ENCODE measurements at regions not wholly inside any gene's neighbourhood (a gene's known extent, or its start where the extent isn't known, plus 50 kb on each side); places are given as distances from the start of the nearest gene placed in this dataset.

GRCh38 chr17:79468183-79468944, 142.5 kb downstream of the RBFOX3 start:
- POLR2A ChIA-PET, result no interaction called here
- DNase-seq (ENCODE audit: extremely low spot score), result no peak
- CTCF ChIA-PET, result no interaction called here
- TF ChIP-seq SUZ12 (IDR thresholded peaks at IDR 0.05) (no peak), PKNOX1 (IDR thresholded peaks at IDR 0.05) (peak; percentile 40)

GRCh38 chr17:79466562-79467350, 144.1 kb downstream of the RBFOX3 start:
- POLR2A ChIA-PET, result no interaction called here
- TF ChIP-seq FOXA1 (IDR thresholded peaks at IDR 0.05) (no peak), SP1 (IDR thresholded peaks at IDR 0.05) (no peak), NFRKB (IDR thresholded peaks at IDR 0.05) (no peak), TARDBP (IDR thresholded peaks at IDR 0.05) (no peak), PKNOX1 (IDR thresholded peaks at IDR 0.05) (no peak), CTBP1 (IDR thresholded peaks at IDR 0.05; ENCODE audit: borderline replicate concordance) (no peak), HDGF (IDR thresholded peaks at IDR 0.05; ENCODE audit: borderline replicate concordance) (no peak), FOXK2 (IDR thresholded peaks at IDR 0.05) (no peak), ELF4 (IDR thresholded peaks at IDR 0.05) (no peak), ZNF384 (IDR thresholded peaks at IDR 0.05) (no peak), L3MBTL2 (conservative IDR thresholded peaks at IDR 0.05) (no peak), LEF1 (IDR thresholded peaks at IDR 0.05; ENCODE audit: borderline replicate concordance) (no peak), SUZ12 (IDR thresholded peaks at IDR 0.05) (no peak), BHLHE40 (IDR thresholded peaks at IDR 0.05; ENCODE audit: borderline replicate concordance) (no peak), ARNT (IDR thresholded peaks at IDR 0.05) (no peak), FOXM1 (IDR thresholded peaks at IDR 0.05; ENCODE audit: borderline replicate concordance) (no peak)
- CTCF ChIA-PET, result no interaction called here
- no peak for DNase-seq (ENCODE audit: extremely low spot score)

- TF ChIP-seq FOXM1 (IDR thresholded peaks at IDR 0.05; ENCODE audit: borderline replicate concordance) (no peak), ELF4 (IDR thresholded peaks at IDR 0.05) (no peak), FOXK2 (IDR thresholded peaks at IDR 0.05) (no peak), L3MBTL2 (conservative IDR thresholded peaks at IDR 0.05) (no peak), FOXA1 (IDR thresholded peaks at IDR 0.05) (no peak), NFRKB (IDR thresholded peaks at IDR 0.05) (no peak), PKNOX1 (IDR thresholded peaks at IDR 0.05) (no peak), HDGF (IDR thresholded peaks at IDR 0.05; ENCODE audit: borderline replicate concordance) (no peak), ZNF384 (IDR thresholded peaks at IDR 0.05) (no peak), LEF1 (IDR thresholded peaks at IDR 0.05; ENCODE audit: borderline replicate concordance) (no peak), SP1 (IDR thresholded peaks at IDR 0.05) (no peak)
- ChIA-PET CTCF (interaction anchor here (0.6 kb wide), 1 partner anchor 204 kb away, joined by 3 read pairs; no protein-coding TSS in a partner anchor), POLR2A (no interaction called here)
- DNase-seq (ENCODE audit: extremely low spot score), result no peak
Observed at GRCh38 chr17:79465681-79466025, 145.2 kb downstream of the RBFOX3 start.

GRCh38 chr17:79465011-79465680, 145.7 kb downstream of the RBFOX3 start:
- ChIA-PET CTCF (interaction anchor here (0.6 kb wide), 1 partner anchor 204 kb away, joined by 3 read pairs; no protein-coding TSS in a partner anchor), POLR2A (no interaction called here)
- no peak for TF ChIP-seq L3MBTL2 (conservative IDR thresholded peaks at IDR 0.05)
- DNase-seq (ENCODE audit: extremely low spot score), result no peak

GRCh38 chr17:79464318-79465010, 146.4 kb downstream of the RBFOX3 start:
- ChIA-PET CTCF (no interaction called here), POLR2A (no interaction called here)
- DNase-seq (ENCODE audit: extremely low spot score), result no peak
- TF ChIP-seq TARDBP (IDR thresholded peaks at IDR 0.05) (no peak), L3MBTL2 (conservative IDR thresholded peaks at IDR 0.05) (no peak), CTBP1 (IDR thresholded peaks at IDR 0.05; ENCODE audit: borderline replicate concordance) (no peak), ZNF384 (IDR thresholded peaks at IDR 0.05) (no peak), BHLHE40 (IDR thresholded peaks at IDR 0.05; ENCODE audit: borderline replicate concordance) (no peak), HDGF (IDR thresholded peaks at IDR 0.05; ENCODE audit: borderline replicate concordance) (no peak), PKNOX1 (IDR thresholded peaks at IDR 0.05) (no peak)
